ENCODE measurements at regions not wholly inside any gene's neighbourhood (a gene's known extent, or its start where the extent isn't known, plus 50 kb on each side); places are given as distances from the start of the nearest gene placed in this dataset.

- TF ChIP-seq CTCF (IDR thresholded peaks at IDR 0.05) (no peak), POLR2A (IDR thresholded peaks at IDR 0.05) (no peak)
Observed at GRCh38 chr5:144035046-144035740, 135.3 kb downstream of the YIPF5 start.
